Testis (tissue), 2 donors: ENCODE measurements at regions not wholly inside any gene's neighbourhood (a gene's known extent, or its start where the extent isn't known, plus 50 kb on each side); places are given as distances from the start of the nearest gene placed in this dataset.

ENCODE experiments used
- CTCF ChIP-seq, 3 experiments: fragments of 450-650 bp in 2 of 3; fragments of 200-600 bp in 1 of 3; sonication (generic) in 1 of 3; IDR thresholded peaks; one replicate each; pipeline ENCODE4 v1.5.1; 2016 to 2019; ENCODE audit warnings: antibody characterized with exemption in 3 of 3, mild to moderate bottlenecking in 2 of 3, moderate library complexity in 1 of 3
- POLR2A ChIP-seq: fragments of 450-650 bp; IDR thresholded peaks from one replicate; pipeline ENCODE4 v1.6.1; 2017; ENCODE audit warnings: antibody characterized with exemption, mild to moderate bottlenecking, moderate library complexity

DNA sequence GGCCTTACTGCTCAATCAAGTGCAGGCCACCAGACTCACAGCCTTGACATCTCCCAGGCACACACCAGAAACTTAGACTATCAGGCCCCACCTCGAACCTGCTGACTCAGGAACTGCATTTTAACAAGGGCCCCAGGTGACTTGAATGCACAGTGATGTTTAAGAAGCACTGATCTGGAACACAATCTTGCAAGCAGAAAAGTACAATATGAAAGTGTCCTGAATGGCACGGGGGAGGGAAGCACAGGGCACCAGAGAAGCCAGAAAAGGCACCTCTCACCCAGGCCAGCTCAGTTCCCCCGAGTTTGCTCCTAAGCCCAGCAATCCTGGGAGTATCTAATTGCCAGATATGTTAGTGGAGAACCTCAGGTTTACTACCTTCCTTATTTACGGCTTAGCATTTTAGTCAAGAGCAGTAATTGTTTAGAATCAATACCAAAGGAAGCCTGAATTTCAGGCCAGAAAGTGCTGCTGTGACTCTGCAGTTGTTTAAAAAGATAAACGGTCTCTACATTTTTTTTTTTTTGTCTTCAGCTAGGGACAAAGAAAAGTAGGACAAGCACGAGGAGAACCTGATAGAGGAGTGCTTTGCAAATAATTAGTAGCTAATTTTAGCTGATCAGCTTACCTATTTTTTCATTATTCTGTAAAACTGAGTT lies 50.9 kb upstream of the CDC42BPA start:
- no peak for TF ChIP-seq CTCF (IDR thresholded peaks at IDR 0.05)
- TF ChIP-seq POLR2A = no peak
